OCI-LY1 (cell line): ENCODE measurements at regions not wholly inside any gene's neighbourhood (a gene's known extent, or its start where the extent isn't known, plus 50 kb on each side); places are given as distances from the start of the nearest gene placed in this dataset.

Source experiments
- H2AFZ ChIP-seq: fragments of 200-600 bp; sonication (generic), shearing (Covaris generic); 2 replicates; pipeline ENCODE4 v1.6.0; 2014; ENCODE audit warnings: antibody characterized with exemption, mild to moderate bottlenecking, low read length
- H3F3A ChIP-seq: fragments of 200-600 bp; sonication (generic), shearing (Covaris generic); 2 replicates; pipeline ENCODE4 v1.6.0; 2014; ENCODE audit warnings: mild to moderate bottlenecking, antibody characterized with exemption, low read length, moderate library complexity; ENCODE audit not compliant: insufficient read depth
- H3K27ac ChIP-seq: fragments of 200-600 bp; sonication (generic); 2 replicates; pipeline ENCODE4 v1.5.1; 2014; ENCODE audit warnings: low read length, mixed run types, mild to moderate bottlenecking, low read depth; ENCODE audit not compliant: poor library complexity, severe bottlenecking
- H3K27me3 ChIP-seq: fragments of 200-600 bp; sonication (generic); 2 replicates; pipeline ENCODE4 v1.6.0; 2014; ENCODE audit warnings: antibody characterized with exemption, mild to moderate bottlenecking, low read length, moderate library complexity; ENCODE audit not compliant: insufficient read depth
- H3K36me3 ChIP-seq: fragments of 200-600 bp; sonication (generic); 2 replicates; pipeline ENCODE4 v1.6.1; 2014; ENCODE audit warnings: mild to moderate bottlenecking, antibody characterized with exemption, low read length, moderate library complexity, mixed read lengths; ENCODE audit not compliant: insufficient read depth
- H3K4me1 ChIP-seq: fragments of 200-600 bp; sonication (generic); 2 replicates; pipeline ENCODE4 v1.5.1; 2014; ENCODE audit warnings: mild to moderate bottlenecking, low read length, moderate library complexity; ENCODE audit not compliant: insufficient read depth, severe bottlenecking
- H3K4me2 ChIP-seq: fragments of 200-600 bp; sonication (generic), shearing (Covaris generic); 2 replicates; pipeline ENCODE4 v1.6.1; 2014; ENCODE audit warnings: low read length
- H3K4me3 ChIP-seq: fragments of 200-600 bp; sonication (generic); 2 replicates; pipeline ENCODE4 v1.5.1; 2014; ENCODE audit warnings: low read length, low read depth, mild to moderate bottlenecking, mixed read lengths; ENCODE audit not compliant: poor library complexity, severe bottlenecking
- H3K79me2 ChIP-seq: fragments of 200-600 bp; shearing (Covaris generic); 2 replicates; pipeline ENCODE4 v1.6.1; 2016; ENCODE audit warnings: mixed run types, low read length, mixed read lengths; ENCODE audit not compliant: insufficient read depth
- H3K9ac ChIP-seq: fragments of 200-600 bp; sonication (generic), shearing (Covaris generic); 2 replicates; pipeline ENCODE4 v1.6.1; 2014; ENCODE audit warnings: mild to moderate bottlenecking, low read length, mixed read lengths
- H3K9me2 ChIP-seq: fragments of 200-600 bp; sonication (generic), shearing (Covaris generic); 2 replicates; pipeline ENCODE4 v1.6.1; 2014; ENCODE audit warnings: low read depth, mild to moderate bottlenecking, low read length, mixed read lengths
- H3K9me3 ChIP-seq: fragments of 200-600 bp; shearing (Covaris generic); 2 replicates; pipeline ENCODE4 v1.6.1; 2014; ENCODE audit warnings: low read length, mixed read lengths
- H4K20me1 ChIP-seq: fragments of 200-600 bp; sonication (generic), shearing (Covaris generic); 2 replicates; pipeline ENCODE4 v1.6.0; 2016; ENCODE audit warnings: mild to moderate bottlenecking, low read length; ENCODE audit not compliant: insufficient read depth
- CTCF ChIP-seq: fragments of 200-600 bp; sonication (generic), shearing (Covaris generic); IDR thresholded peaks from 2 replicates; pipeline ENCODE4 v1.5.1; 2017; ENCODE audit warnings: mild to moderate bottlenecking, antibody characterized with exemption, low read length, moderate library complexity, mixed read lengths
- EZH2 ChIP-seq: fragments of 200-600 bp; sonication (generic), shearing (Covaris generic); IDR thresholded peaks from 2 replicates; pipeline ENCODE4 v1.8.0; 2017; ENCODE audit warnings: borderline replicate concordance, mixed run types, mild to moderate bottlenecking, antibody characterized with exemption, low read length, moderate library complexity, mixed read lengths

- H3K4me2 ChIP-seq: no peak overlapping the region
- no peak overlapping the region for H3K4me3 ChIP-seq
- no peaks in the 10 kb centered on the region for H3K36me3 ChIP-seq
- H3F3A ChIP-seq: no peaks in the 10 kb centered on the region
- H3K9me2 ChIP-seq: no peaks in the 10 kb centered on the region
- no peaks in the 10 kb centered on the region for H3K79me2 ChIP-seq
- no peak overlapping the region for H3K27ac ChIP-seq
- H3K9me3 ChIP-seq: no peaks in the 10 kb centered on the region
- H3K4me1 ChIP-seq: no peaks in the 10 kb centered on the region
- H3K27me3 ChIP-seq: no peaks in the 10 kb centered on the region
- H3K9ac ChIP-seq: no peak overlapping the region
- TF ChIP-seq CTCF (no peak), EZH2 (no peak)
- H2AFZ ChIP-seq: no peak overlapping the region
- H4K20me1 ChIP-seq: no peaks in the 10 kb centered on the region
Observed at GRCh38 chr11:91800208-91800914, 424.3 kb upstream of the FAT3 start.

- H3K4me3 ChIP-seq: no peak overlapping the region
- no peaks in the 10 kb centered on the region for H4K20me1 ChIP-seq
- H3K9me2 ChIP-seq: no peaks in the 10 kb centered on the region
- H3K27ac ChIP-seq: no peak overlapping the region
- H3K9ac ChIP-seq: no peak overlapping the region
- H3K79me2 ChIP-seq: no peaks in the 10 kb centered on the region
- no peak for TF ChIP-seq CTCF
- TF ChIP-seq EZH2: no peak
- no peaks in the 10 kb centered on the region for H3K36me3 ChIP-seq
- H3K4me2 ChIP-seq: no peak overlapping the region
- H2AFZ ChIP-seq: no peak overlapping the region
- H3K4me1 ChIP-seq: no peaks in the 10 kb centered on the region
- no peaks in the 10 kb centered on the region for H3K27me3 ChIP-seq
- H3F3A ChIP-seq: no peaks in the 10 kb centered on the region
- no peaks in the 10 kb centered on the region for H3K9me3 ChIP-seq
Observed at GRCh38 chr11:91798240-91798639, 426.4 kb upstream of the FAT3 start.

GRCh38 chr11:91796999-91797398, 427.6 kb upstream of the FAT3 start:
- no peak overlapping the region for H3K9ac ChIP-seq
- no peaks in the 10 kb centered on the region for H3F3A ChIP-seq
- H3K9me2 ChIP-seq: no peaks in the 10 kb centered on the region
- H3K79me2 ChIP-seq: no peaks in the 10 kb centered on the region
- no peaks in the 10 kb centered on the region for H3K27me3 ChIP-seq
- H3K4me3 ChIP-seq: no peak overlapping the region
- no peak overlapping the region for H3K27ac ChIP-seq
- H3K9me3 ChIP-seq: no peaks in the 10 kb centered on the region
- H4K20me1 ChIP-seq: no peaks in the 10 kb centered on the region
- H3K4me1 ChIP-seq: no peaks in the 10 kb centered on the region
- no peaks in the 10 kb centered on the region for H3K36me3 ChIP-seq
- H2AFZ ChIP-seq: no peak overlapping the region
- TF ChIP-seq EZH2 (no peak), CTCF (no peak)
- no peak overlapping the region for H3K4me2 ChIP-seq
